Activated CD8-positive, alpha-beta T cell treated with anti-CD3 and anti-CD28 coated beads for 36 hours (primary cell): ENCODE measurements at regions not wholly inside any gene's neighbourhood (a gene's known extent, or its start where the extent isn't known, plus 50 kb on each side); places are given as distances from the start of the nearest gene placed in this dataset.

Experiments
- ATAC-seq: fragments of 200-7000 bp; cut with Tn5 transposase; one replicate; pipeline ENCODE4 v1.10.0; 2021; ENCODE audit warnings: mild to moderate bottlenecking, moderate library complexity
- CTCF ChIA-PET: fragments of 350-600 bp; sonication (Branson Sonifier 250); formaldehyde crosslinking; loops from one replicate; lab custom pipeline; 2021; ENCODE audit warnings: antibody characterized with exemption; lab: Charles Lee
- POLR2A ChIA-PET: fragments of 350-600 bp; sonication (Branson Sonifier 250); formaldehyde crosslinking; loops from one replicate; lab custom pipeline; 2021; ENCODE audit warnings: antibody characterized with exemption; lab: Charles Lee
- DNase-seq: peaks from one replicate; pipeline ENCODE4 v3.0.0-alpha.2; 2020
- H3K27ac Mint-ChIP-seq: one replicate; pipeline ENCODE4 v1.8.0; 2021; ENCODE audit warnings: mild to moderate bottlenecking, mixed read lengths
- H3K27me3 Mint-ChIP-seq: one replicate; pipeline ENCODE4 v1.8.0; 2021; ENCODE audit warnings: mixed read lengths
- H3K36me3 Mint-ChIP-seq: one replicate; pipeline ENCODE4 v1.8.0; 2021; ENCODE audit warnings: low read depth, mixed read lengths
- H3K4me1 Mint-ChIP-seq: one replicate; pipeline ENCODE4 v1.8.0; 2021; ENCODE audit warnings: low read depth, mixed read lengths
- H3K4me3 Mint-ChIP-seq: one replicate; pipeline ENCODE4 v1.8.0; 2021; ENCODE audit warnings: mild to moderate bottlenecking, moderate library complexity, mixed read lengths
- H3K9me3 Mint-ChIP-seq: one replicate; pipeline ENCODE4 v1.8.0; 2021; ENCODE audit warnings: mixed read lengths
- CTCF ChIP-seq: fragments of 200-600 bp; IDR thresholded peaks from one replicate; pipeline ENCODE4 v1.8.0; 2022; ENCODE audit warnings: antibody characterized with exemption, mild to moderate bottlenecking
- intact Hi-C: fragments of 100-400 bp; cut with micrococcal nuclease; formaldehyde crosslinking; loops from one replicate; pipeline ENCODE4 v1.10.0; 2022

GRCh38 chr5:68368311-68369022 is 152.9 kb downstream of the PIK3R1 start:
- H3K4me1 Mint-ChIP-seq: peaks cover 31% of the 10 kb centered on the region
- no peaks in the 10 kb centered on the region for H3K36me3 Mint-ChIP-seq
- no peak for TF ChIP-seq CTCF
- no peaks in the 10 kb centered on the region for H3K9me3 Mint-ChIP-seq
- no peaks in the 10 kb centered on the region for H3K27me3 Mint-ChIP-seq
- H3K4me3 Mint-ChIP-seq: peak overlapping the region; percentile 8
- ChIA-PET CTCF (no interaction called here), POLR2A (no interaction called here)
- intact Hi-C loops: loop anchor here (5.0 kb wide), 1 partner anchor 64 kb away; no protein-coding TSS in a partner anchor
- DNase-seq (peak; percentile 40), ATAC-seq (peak; percentile 56)
- H3K27ac Mint-ChIP-seq: peak overlapping the region; percentile 73

- no peaks in the 10 kb centered on the region for H3K9me3 Mint-ChIP-seq
- TF ChIP-seq CTCF: no peak
- intact Hi-C loops: loop anchor here (5.0 kb wide), 1 partner anchor 63 kb away; no protein-coding TSS in a partner anchor
- ChIA-PET POLR2A (no interaction called here), CTCF (interaction anchor here (1.2 kb wide), 1 partner anchor 92 kb away, joined by 5 read pairs; no protein-coding TSS in a partner anchor)
- peak overlapping the region; percentile 73 for H3K27ac Mint-ChIP-seq
- no peaks in the 10 kb centered on the region for H3K27me3 Mint-ChIP-seq
- peaks cover 31% of the 10 kb centered on the region for H3K4me1 Mint-ChIP-seq
- ATAC-seq (peak; percentile 22), DNase-seq (no peak)
- H3K36me3 Mint-ChIP-seq: no peaks in the 10 kb centered on the region
- H3K4me3 Mint-ChIP-seq: peak overlapping the region; percentile 8
Observed at GRCh38 chr5:68369023-68369359, 153.4 kb downstream of the PIK3R1 start.

DNA sequence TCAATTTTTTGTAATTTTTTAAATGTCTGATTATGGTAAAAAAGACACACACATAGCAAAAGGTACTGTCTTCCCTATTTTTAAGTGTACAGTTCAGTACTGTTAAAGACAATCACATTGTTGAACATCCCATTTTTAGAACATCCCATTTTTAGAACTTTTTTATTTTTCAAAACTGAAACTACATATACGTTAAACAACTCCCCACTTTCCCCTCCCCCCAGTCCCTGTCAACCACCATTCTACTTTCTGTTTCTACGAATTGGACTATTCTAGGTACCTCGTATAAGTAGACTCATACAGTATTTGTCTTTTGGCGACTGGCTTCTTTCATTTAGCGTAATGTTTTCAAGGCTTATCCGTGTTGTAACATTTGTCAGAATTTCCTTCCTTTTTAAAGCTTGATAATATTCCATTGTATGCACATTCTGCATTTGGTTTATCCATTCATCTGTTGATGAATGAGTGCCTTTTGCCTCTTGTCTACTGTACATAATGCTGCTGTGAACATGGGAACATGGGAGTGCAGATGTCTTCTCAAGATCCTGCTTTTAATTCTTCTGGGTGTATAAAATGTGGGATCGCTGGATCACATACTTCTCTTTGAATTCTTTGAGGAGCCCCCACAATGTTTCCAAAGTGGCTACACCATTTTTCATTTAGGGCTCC is 154.0 kb downstream of the PIK3R1 start:
- peaks cover 31% of the 10 kb centered on the region for H3K4me1 Mint-ChIP-seq
- peak; percentile 83 for DNase-seq
- ATAC-seq: peak; percentile 95
- POLR2A ChIA-PET: interaction anchor here (0.8 to 1.4 kb wide), 3 partner anchors 9 to 83 kb away, joined by 3 to 5 read pairs (median 4); no protein-coding TSS in a partner anchor
- peak overlapping the region; percentile 71 for H3K27ac Mint-ChIP-seq
- no peak for TF ChIP-seq CTCF
- H3K36me3 Mint-ChIP-seq: no peaks in the 10 kb centered on the region
- H3K4me3 Mint-ChIP-seq: peak overlapping the region; percentile 36
- intact Hi-C loops: loop anchor here (5.0 kb wide), 1 partner anchor 63 kb away; no protein-coding TSS in a partner anchor
- CTCF ChIA-PET: interaction anchor here (1.0 to 1.2 kb wide), 2 partner anchors 83 to 91 kb away, joined by 3 to 5 read pairs; no protein-coding TSS in a partner anchor
- no peaks in the 10 kb centered on the region for H3K9me3 Mint-ChIP-seq
- H3K27me3 Mint-ChIP-seq: no peaks in the 10 kb centered on the region

DNA sequence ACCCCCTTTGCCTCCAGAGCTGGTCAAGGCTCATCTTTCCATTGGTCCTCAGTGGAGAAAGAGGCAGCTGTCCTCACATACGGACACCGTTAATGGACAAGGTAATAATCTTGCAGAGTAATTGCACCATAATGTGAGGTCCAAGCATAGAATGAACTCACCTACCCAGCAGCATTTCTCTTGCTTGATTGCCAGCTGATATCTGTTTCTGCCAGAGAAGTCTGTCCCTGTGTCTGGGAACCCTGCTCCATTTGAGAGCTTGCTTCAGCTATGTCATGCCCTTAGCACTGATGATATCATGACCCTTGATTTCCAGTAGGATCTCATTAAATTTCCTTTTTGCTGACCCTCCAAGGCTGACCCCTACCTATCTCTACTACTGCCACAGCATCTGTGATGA is 154.6 kb downstream of the PIK3R1 start:
- Mint-ChIP-seq H3K4me1 (peaks cover 31% of the 10 kb centered on the region), H3K27ac (peak overlapping the region; percentile 71), H3K27me3 (no peaks in the 10 kb centered on the region), H3K36me3 (no peaks in the 10 kb centered on the region), H3K9me3 (no peaks in the 10 kb centered on the region), H3K4me3 (no peak overlapping the region)
- no peak for TF ChIP-seq CTCF
- DNase-seq (no peak), ATAC-seq (no peak)
- intact Hi-C loops: no loop called here
- CTCF ChIA-PET: interaction anchor here (1.0 to 1.2 kb wide), 2 partner anchors 84 to 91 kb away, joined by 3 to 5 read pairs; no protein-coding TSS in a partner anchor
- POLR2A ChIA-PET: interaction anchor here (0.8 to 1.4 kb wide), 4 partner anchors 9 to 84 kb away, joined by 3 to 5 read pairs (median 4); no protein-coding TSS in a partner anchor

- DNase-seq (no peak), ATAC-seq (no peak)
- no peaks in the 10 kb centered on the region for H3K36me3 Mint-ChIP-seq
- POLR2A ChIA-PET: no interaction called here
- H3K27ac Mint-ChIP-seq: no peak overlapping the region
- CTCF ChIA-PET: no interaction called here
- peaks cover 28% of the 10 kb centered on the region for H3K4me1 Mint-ChIP-seq
- intact Hi-C loops: no loop called here
- H3K9me3 Mint-ChIP-seq: no peaks in the 10 kb centered on the region
- no peaks in the 10 kb centered on the region for H3K27me3 Mint-ChIP-seq
- no peak overlapping the region for H3K4me3 Mint-ChIP-seq
- no peak for TF ChIP-seq CTCF
Observed at GRCh38 chr5:68371607-68372006, 156.1 kb downstream of the PIK3R1 start.
